Mucosa of rectum (tissue), 2 donors: ENCODE measurements at regions not wholly inside any gene's neighbourhood (a gene's known extent, or its start where the extent isn't known, plus 50 kb on each side); places are given as distances from the start of the nearest gene placed in this dataset.
A peak's percentile ranks its signal among the peaks of the same experiment; 100 is the strongest.

ENCODE experiments used
- H3K27ac ChIP-seq, 2 donors: one replicate each; pipeline ENCODE4 v1.7.0; 2013; ENCODE audit warnings: inconsistent platforms in 2 of 2, low read depth in 2 of 2, low read length in 2 of 2
- H3K27me3 ChIP-seq, 2 donors: one replicate each; pipeline ENCODE4 v1.7.0; 2013; ENCODE audit warnings: low read length in 2 of 2; ENCODE audit not compliant: control insufficient read depth in 2 of 2, insufficient read depth in 2 of 2
- H3K36me3 ChIP-seq, 2 donors: one replicate each; pipeline ENCODE4 v1.7.0; 2013; ENCODE audit warnings: low read length in 2 of 2; ENCODE audit not compliant: control insufficient read depth in 2 of 2, insufficient read depth in 2 of 2
- H3K4me1 ChIP-seq, 2 donors: one replicate each; pipeline ENCODE4 v1.7.0; 2013; ENCODE audit warnings: low read length in 2 of 2, mild to moderate bottlenecking in 1 of 2; ENCODE audit not compliant: control insufficient read depth in 2 of 2, insufficient read depth in 2 of 2
- H3K4me3 ChIP-seq, 2 donors: one replicate each; pipeline ENCODE4 v1.7.0; 2013; ENCODE audit warnings: low read length in 2 of 2
- H3K9ac ChIP-seq, 2 donors: one replicate each; pipeline ENCODE4 v1.7.0; 2013; ENCODE audit warnings: low read length in 2 of 2, low read depth in 1 of 2, mild to moderate bottlenecking in 1 of 2
- H3K9me3 ChIP-seq, 2 donors: one replicate each; pipeline ENCODE4 v1.7.0; 2013; ENCODE audit warnings: low read length in 2 of 2; ENCODE audit not compliant: control insufficient read depth in 2 of 2
- donor health status: healthy.
- donor health status: Normal muscosa, but diverticular disease.

- Histone ChIP-seq H3K36me3 (no peaks in the 10 kb centered on the region), H3K27ac (no peak overlapping the region), H3K9ac (no peak overlapping the region), H3K4me3 (no peak overlapping the region), H3K27me3 (no peaks in the 10 kb centered on the region), H3K4me1 (no peaks in the 10 kb centered on the region), H3K9me3 (no peaks in the 10 kb centered on the region)
Observed at GRCh38 chr12:92221656-92222315, 76.1 kb upstream of the BTG1 start.

DNA sequence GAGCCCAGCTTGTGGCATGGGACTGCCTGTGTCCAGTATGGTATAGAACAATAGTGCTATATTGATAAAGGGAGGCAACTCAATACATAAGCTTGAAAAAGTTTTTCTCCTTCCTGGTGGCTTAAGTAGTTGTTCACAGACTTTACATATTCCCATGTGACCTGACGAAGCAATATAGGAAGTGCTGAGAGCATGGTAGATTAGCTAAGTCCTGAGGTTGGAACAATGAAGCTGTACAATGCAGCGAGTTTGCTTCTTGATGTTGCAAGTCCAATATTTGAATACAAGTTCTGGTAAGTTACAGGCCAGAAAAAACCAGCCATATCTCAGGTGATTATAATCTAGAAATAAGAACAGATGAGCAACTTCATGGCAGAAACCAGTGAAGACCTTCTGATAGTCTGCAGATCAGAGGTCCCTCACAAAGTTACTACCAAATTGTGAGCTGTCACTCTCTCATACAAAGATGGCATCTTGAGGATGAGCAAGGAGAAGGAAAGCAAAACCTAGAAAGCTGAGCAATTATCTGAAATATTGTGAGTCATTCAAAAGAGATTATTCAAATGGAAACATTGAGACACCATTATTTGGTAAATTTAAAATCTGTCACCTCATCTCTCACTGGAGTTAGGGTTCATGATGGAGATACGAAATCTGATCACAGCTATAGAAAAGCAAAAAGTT is 72.9 kb upstream of the BTG1 start:
- Histone ChIP-seq H3K4me3 (no peak overlapping the region), H3K4me1 (no peaks in the 10 kb centered on the region), H3K9me3 (no peaks in the 10 kb centered on the region), H3K27me3 (no peaks in the 10 kb centered on the region), H3K36me3 (no peaks in the 10 kb centered on the region), H3K27ac (no peak overlapping the region), H3K9ac (no peak overlapping the region)

DNA sequence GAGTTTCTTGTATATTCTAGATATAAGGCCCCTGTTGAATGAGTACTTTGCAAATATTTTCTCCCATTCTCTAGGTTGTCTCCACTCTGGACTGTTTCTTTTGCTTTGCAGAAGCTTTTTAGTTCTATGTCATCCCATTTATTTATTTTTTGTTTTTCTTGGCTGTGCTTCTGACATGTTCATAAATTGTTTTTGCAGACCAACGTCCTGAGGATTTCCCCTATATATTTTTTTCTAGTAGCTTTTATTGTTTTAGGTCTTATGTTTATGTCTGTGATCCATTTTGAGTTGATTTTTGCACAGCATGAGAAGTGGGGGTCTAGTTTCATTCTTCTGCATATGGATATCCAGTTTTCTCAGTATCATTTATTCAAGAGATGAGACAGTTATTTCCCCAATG is 70.4 kb upstream of the BTG1 start:
- H3K27ac ChIP-seq = no peak overlapping the region
- no peaks in the 10 kb centered on the region for H3K4me1 ChIP-seq
- no peak overlapping the region for H3K4me3 ChIP-seq
- no peaks in the 10 kb centered on the region for H3K27me3 ChIP-seq
- no peaks in the 10 kb centered on the region for H3K9me3 ChIP-seq
- no peaks in the 10 kb centered on the region for H3K36me3 ChIP-seq
- no peak overlapping the region for H3K9ac ChIP-seq

- Histone ChIP-seq H3K36me3 (no peaks in the 10 kb centered on the region), H3K9me3 (no peaks in the 10 kb centered on the region), H3K27ac (no peak overlapping the region)
Observed at GRCh38 chr12:92215358-92215757, 69.7 kb upstream of the BTG1 start.

DNA sequence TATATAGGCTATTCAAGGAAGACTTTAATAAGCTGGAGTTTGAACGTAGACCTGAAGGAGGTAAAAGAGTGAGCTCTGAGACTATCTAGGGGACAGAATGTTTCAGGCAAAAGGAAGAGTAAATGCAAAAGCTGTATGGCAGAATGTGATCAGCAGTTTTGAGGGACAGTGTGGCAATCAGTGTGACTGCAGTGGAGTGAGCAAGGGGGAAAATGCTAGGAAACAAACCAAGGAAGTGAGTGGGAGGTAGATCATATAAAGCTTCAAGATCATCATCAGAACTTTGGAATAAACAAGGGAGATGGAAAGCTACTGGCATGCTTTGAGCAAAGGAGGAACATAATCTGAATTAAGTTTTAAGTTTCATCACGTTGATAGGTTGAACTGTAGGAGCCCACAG is 67.5 kb upstream of the BTG1 start:
- no peaks in the 10 kb centered on the region for H3K36me3 ChIP-seq
- H3K27me3 ChIP-seq = no peaks in the 10 kb centered on the region
- no peaks in the 10 kb centered on the region for H3K9me3 ChIP-seq
- H3K4me3 ChIP-seq = no peak overlapping the region
- peaks cover 5 to 8% of the 10 kb centered on the region in 2 donors for H3K4me1 ChIP-seq
- no peak overlapping the region for H3K27ac ChIP-seq
- H3K9ac ChIP-seq = no peak overlapping the region

More at GRCh38 chr12:92215358-92215757, 69.7 kb upstream of the BTG1 start:
- H3K9ac ChIP-seq = no peak overlapping the region
- H3K4me1 ChIP-seq = no peaks in the 10 kb centered on the region
- no peaks in the 10 kb centered on the region for H3K27me3 ChIP-seq
- H3K4me3 ChIP-seq = no peak overlapping the region

GRCh38 chr12:92210071-92210470 is 64.4 kb upstream of the BTG1 start:
- Histone ChIP-seq H3K27me3 (no peaks in the 10 kb centered on the region), H3K36me3 (no peaks in the 10 kb centered on the region), H3K4me3 (no peak overlapping the region), H3K9me3 (no peaks in the 10 kb centered on the region), H3K4me1 (peaks cover 5 to 8% of the 10 kb centered on the region in 2 donors), H3K9ac (no peak overlapping the region), H3K27ac (peak overlapping the region; percentile 14 to 23)

GRCh38 chr12:92208613-92209121 is 63.0 kb upstream of the BTG1 start:
- Histone ChIP-seq H3K9me3 (no peaks in the 10 kb centered on the region), H3K4me3 (peak overlapping the region in 1 of 2 donors; percentile 57), H3K27ac (peak overlapping the region; percentile 51 to 63)

DNA sequence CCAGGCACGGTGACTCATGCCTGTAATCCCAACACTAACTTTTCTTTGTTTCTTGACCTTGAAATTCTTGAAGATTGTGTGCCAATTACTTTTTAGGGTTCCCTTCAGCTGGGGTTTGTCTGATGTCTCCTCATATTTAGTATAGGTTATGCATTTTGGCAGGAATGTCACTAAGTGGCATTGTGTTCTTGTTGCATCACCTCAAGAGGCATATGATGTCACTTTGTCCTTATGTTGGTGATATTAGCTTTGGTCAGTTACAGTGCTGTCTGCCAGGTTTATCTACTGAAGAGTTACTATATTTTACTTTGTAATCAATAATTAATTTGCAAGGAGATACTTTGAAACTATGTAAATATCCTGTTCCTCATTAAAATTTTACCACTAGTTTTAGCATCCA is 61.0 kb upstream of the BTG1 start:
- H3K9ac ChIP-seq = no peak overlapping the region
- no peaks in the 10 kb centered on the region for H3K27me3 ChIP-seq
- H3K4me1 ChIP-seq = peaks cover 5 to 8% of the 10 kb centered on the region in 2 donors
- no peaks in the 10 kb centered on the region for H3K9me3 ChIP-seq
- H3K27ac ChIP-seq = no peak overlapping the region
- H3K4me3 ChIP-seq = no peak overlapping the region
- H3K36me3 ChIP-seq = no peaks in the 10 kb centered on the region

More at GRCh38 chr12:92208613-92209121, 63.0 kb upstream of the BTG1 start:
- Histone ChIP-seq H3K4me1 (peaks cover 5 to 8% of the 10 kb centered on the region in 2 donors), H3K36me3 (no peaks in the 10 kb centered on the region), H3K27me3 (no peaks in the 10 kb centered on the region), H3K9ac (peak overlapping the region in 1 of 2 donors; percentile 36)

GRCh38 chr12:92206011-92206410 is 60.4 kb upstream of the BTG1 start:
- Histone ChIP-seq H3K27ac (no peak overlapping the region), H3K4me3 (no peak overlapping the region), H3K36me3 (no peaks in the 10 kb centered on the region), H3K4me1 (peaks cover 5 to 8% of the 10 kb centered on the region in 2 donors), H3K27me3 (no peaks in the 10 kb centered on the region), H3K9me3 (no peaks in the 10 kb centered on the region), H3K9ac (no peak overlapping the region)

- Histone ChIP-seq H3K27me3 (no peaks in the 10 kb centered on the region), H3K27ac (no peak overlapping the region), H3K9ac (no peak overlapping the region), H3K4me3 (no peak overlapping the region), H3K4me1 (no peaks in the 10 kb centered on the region), H3K9me3 (no peaks in the 10 kb centered on the region), H3K36me3 (no peaks in the 10 kb centered on the region)
Observed at GRCh38 chr12:92199819-92200576, 54.4 kb upstream of the BTG1 start.
